Left lung (tissue), 4 donors: ENCODE measurements at regions not wholly inside any gene's neighbourhood (a gene's known extent, or its start where the extent isn't known, plus 50 kb on each side); places are given as distances from the start of the nearest gene placed in this dataset.
A peak's percentile ranks its signal among the peaks of the same experiment; 100 is the strongest.

Experiments used
- ATAC-seq: fragments of 200-7000 bp; cut with Tn5 transposase; one replicate; pipeline ENCODE4 v1.9.1; 2020; ENCODE audit warnings: moderate library complexity
- DNase-seq, 4 donors: peaks; one replicate each; pipeline ENCODE4 v3.0.0-alpha.2; 2013 to 2020
- H3K27ac ChIP-seq, 2 donors: fragments of 200-600 bp; sonication (generic) in 1 of 2; one replicate each; pipeline versions ENCODE4 v1.5.0 to v1.8.0; 2020 to 2021
- H3K27me3 ChIP-seq, 2 donors: fragments of 200-600 bp; sonication (generic) in 1 of 2; one replicate each; pipeline versions ENCODE4 v1.5.0 to v1.8.0; 2020 to 2021
- H3K36me3 ChIP-seq, 2 donors: fragments of 200-600 bp; sonication (generic) in 1 of 2; one replicate each; pipeline versions ENCODE4 v1.5.0 to v1.8.0; 2020 to 2021
- H3K4me1 ChIP-seq, 2 donors: fragments of 200-600 bp; one replicate each; pipeline ENCODE4 v1.8.0; 2021
- H3K4me3 ChIP-seq, 2 donors: fragments of 200-600 bp; sonication (generic) in 1 of 2; one replicate each; pipeline versions ENCODE4 v1.5.0 to v1.8.0; 2020 to 2021; ENCODE audit warnings: mild to moderate bottlenecking in 1 of 2
- H3K9me3 ChIP-seq, 2 donors: fragments of 200-600 bp; sonication (generic) in 1 of 2; one replicate each; pipeline versions ENCODE4 v1.5.0 to v1.8.0; 2020 to 2021
- intact Hi-C, 2 donors: fragments of 100-400 bp; cut with DNase I; formaldehyde crosslinking; loops; one replicate each; pipeline versions ENCODE4 v1.11.2 to v1.14.2; 2022
- TF ChIP-seq, protein P1 (sequence below), 2 donors: fragments of 200-600 bp; sonication (generic) in 1 of 2; IDR thresholded peaks; one replicate each; pipeline versions ENCODE4 v1.5.0 to v1.8.0; 2021; ENCODE audit warnings: antibody characterized with exemption in 2 of 2
- donor health status: DM: no; HTN: yes; CAD: no.
- donor health status: DM: no; HTN: no; CAD: no.

DNA sequence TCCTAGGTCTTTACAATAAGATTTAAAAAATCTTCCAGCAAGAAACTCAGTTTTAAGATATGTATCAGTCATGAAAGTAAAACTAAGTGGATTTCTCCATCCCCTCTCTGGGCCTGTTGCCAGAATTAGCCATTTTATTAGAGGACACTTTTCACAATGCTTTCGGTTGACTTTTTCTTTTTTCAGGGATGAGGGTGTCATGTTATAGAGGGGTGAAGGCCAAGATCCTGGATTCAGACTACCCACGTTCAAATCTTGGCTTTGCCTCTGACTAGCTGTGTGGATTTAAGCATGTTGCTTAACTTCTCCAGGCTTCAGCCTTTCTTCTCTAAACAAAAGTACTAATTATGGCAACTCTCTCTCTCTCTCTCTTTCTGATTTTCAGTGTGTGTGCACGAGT is 111.7 kb upstream of the COX10 start:
- no peak overlapping the region for H3K4me3 ChIP-seq
- ATAC-seq = no peak
- intact Hi-C loops = no loop called here
- no peaks in the 10 kb centered on the region for H3K27me3 ChIP-seq
- no peaks in the 10 kb centered on the region for H3K36me3 ChIP-seq
- no peaks in the 10 kb centered on the region for H3K4me1 ChIP-seq
- TF ChIP-seq, protein P1, sequence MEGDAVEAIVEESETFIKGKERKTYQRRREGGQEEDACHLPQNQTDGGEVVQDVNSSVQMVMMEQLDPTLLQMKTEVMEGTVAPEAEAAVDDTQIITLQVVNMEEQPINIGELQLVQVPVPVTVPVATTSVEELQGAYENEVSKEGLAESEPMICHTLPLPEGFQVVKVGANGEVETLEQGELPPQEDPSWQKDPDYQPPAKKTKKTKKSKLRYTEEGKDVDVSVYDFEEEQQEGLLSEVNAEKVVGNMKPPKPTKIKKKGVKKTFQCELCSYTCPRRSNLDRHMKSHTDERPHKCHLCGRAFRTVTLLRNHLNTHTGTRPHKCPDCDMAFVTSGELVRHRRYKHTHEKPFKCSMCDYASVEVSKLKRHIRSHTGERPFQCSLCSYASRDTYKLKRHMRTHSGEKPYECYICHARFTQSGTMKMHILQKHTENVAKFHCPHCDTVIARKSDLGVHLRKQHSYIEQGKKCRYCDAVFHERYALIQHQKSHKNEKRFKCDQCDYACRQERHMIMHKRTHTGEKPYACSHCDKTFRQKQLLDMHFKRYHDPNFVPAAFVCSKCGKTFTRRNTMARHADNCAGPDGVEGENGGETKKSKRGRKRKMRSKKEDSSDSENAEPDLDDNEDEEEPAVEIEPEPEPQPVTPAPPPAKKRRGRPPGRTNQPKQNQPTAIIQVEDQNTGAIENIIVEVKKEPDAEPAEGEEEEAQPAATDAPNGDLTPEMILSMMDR (IDR thresholded peaks at IDR 0.05) = no peak
- peak in 2 of 4 donors; percentile 22 to 50 for DNase-seq
- no peak overlapping the region for H3K27ac ChIP-seq
- no peaks in the 10 kb centered on the region for H3K9me3 ChIP-seq

DNA sequence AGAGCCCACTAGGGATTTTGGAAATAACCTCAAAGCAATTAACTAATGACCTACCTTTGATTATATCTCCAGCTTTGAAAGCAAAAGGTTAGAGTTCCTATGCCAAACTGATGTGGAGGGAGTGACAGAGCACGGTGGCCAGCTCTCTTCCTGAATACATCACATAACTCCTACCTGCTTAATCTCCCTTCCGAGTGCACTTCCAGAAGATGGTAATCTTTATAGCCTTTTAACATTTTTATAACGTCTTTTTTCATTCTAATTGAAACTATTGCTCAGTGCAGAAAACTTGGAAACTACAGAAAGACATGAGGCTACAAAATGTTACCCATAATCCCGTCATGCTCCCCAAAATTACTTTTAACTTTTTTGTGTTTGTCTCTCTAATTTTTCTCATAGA is 110.5 kb upstream of the COX10 start:
- Histone ChIP-seq H3K4me1 (no peaks in the 10 kb centered on the region), H3K4me3 (no peak overlapping the region), H3K9me3 (no peaks in the 10 kb centered on the region), H3K36me3 (no peaks in the 10 kb centered on the region), H3K27me3 (no peaks in the 10 kb centered on the region), H3K27ac (no peak overlapping the region)
- no peak for DNase-seq
- intact Hi-C loops = no loop called here
- no peak for ATAC-seq
- TF ChIP-seq, protein P1 (IDR thresholded peaks at IDR 0.05) = no peak

DNA sequence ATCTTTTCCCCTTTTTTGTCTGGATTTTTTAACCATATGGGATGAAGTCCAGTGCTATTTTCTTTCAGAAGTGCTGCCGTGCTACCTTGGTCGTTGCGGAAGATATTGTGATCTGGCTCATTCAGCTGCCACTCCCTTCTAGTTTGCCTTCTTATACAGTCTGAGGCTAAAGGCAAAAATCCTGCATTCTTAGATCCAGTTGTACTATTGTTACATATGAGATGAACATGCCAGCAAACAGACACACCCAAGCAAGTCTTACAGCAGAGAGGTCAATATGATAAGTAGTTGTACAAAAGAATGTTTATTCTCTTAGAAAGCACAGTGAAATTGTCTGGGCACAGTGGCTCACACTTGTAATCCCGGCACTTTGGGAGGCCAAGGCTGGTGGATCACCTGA is 108.0 kb upstream of the COX10 start:
- H3K27me3 ChIP-seq = no peaks in the 10 kb centered on the region
- intact Hi-C loops = no loop called here
- H3K9me3 ChIP-seq = no peaks in the 10 kb centered on the region
- TF ChIP-seq, protein P1 (IDR thresholded peaks at IDR 0.05) = no peak
- no peak for DNase-seq
- no peaks in the 10 kb centered on the region for H3K36me3 ChIP-seq
- ATAC-seq = no peak
- no peak overlapping the region for H3K4me3 ChIP-seq
- no peaks in the 10 kb centered on the region for H3K4me1 ChIP-seq
- H3K27ac ChIP-seq = no peak overlapping the region

DNA sequence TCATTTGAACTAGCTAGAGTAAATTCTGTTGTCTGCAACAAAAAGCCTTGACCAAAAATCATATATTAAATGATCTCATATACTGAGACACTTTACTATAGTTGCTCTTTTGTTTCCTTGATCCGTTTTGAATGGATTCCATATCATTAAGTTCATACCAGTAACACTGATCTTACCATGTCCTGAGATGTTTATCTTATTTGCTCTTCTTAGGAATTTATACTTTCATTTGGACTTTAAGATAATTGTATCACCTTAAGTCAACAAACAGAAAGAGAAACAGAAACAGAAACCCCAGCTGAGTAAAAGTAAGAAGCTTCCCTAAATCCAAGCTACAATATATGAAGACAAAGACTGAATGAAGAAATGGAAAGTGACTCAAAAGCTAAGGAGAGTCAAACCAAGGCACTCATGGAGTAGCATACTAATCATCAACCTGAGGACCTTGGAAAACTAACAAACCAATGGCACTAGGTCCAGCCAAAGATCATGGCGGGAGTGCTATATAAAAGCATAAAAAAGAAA is 106.5 kb upstream of the COX10 start:
- Histone ChIP-seq H3K9me3 (no peaks in the 10 kb centered on the region), H3K4me1 (no peaks in the 10 kb centered on the region), H3K27me3 (no peaks in the 10 kb centered on the region), H3K4me3 (no peak overlapping the region), H3K36me3 (no peaks in the 10 kb centered on the region), H3K27ac (no peak overlapping the region)
- intact Hi-C loops = no loop called here
- ATAC-seq (no peak), DNase-seq (no peak)
- TF ChIP-seq, protein P1 (IDR thresholded peaks at IDR 0.05) = no peak

DNA sequence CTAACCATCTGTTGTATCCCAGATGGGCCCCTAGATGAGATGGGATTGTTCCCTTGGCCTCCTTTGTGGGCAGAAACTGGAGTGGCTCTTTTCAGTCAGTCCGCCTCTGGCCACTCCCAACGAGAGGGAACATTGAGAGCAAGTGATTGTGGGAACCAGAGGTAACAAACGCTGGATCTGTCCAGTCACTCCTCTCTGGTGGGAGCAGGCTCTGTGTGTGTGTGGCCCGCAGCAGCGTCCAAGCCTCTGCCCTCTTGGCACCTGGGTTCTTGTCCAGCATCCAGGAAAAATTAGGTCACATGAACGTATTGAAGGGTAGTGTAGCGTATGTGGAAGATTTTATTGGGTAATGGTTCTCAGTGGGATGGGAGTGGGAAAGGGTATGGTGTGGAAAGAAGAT is 101.9 kb upstream of the COX10 start:
- H3K27ac ChIP-seq = no peak overlapping the region
- no peaks in the 10 kb centered on the region for H3K4me1 ChIP-seq
- no peak for ATAC-seq
- H3K4me3 ChIP-seq = no peak overlapping the region
- H3K36me3 ChIP-seq = no peaks in the 10 kb centered on the region
- no peak for DNase-seq
- intact Hi-C loops = no loop called here
- TF ChIP-seq, protein P1 (IDR thresholded peaks at IDR 0.05) = no peak
- no peaks in the 10 kb centered on the region for H3K27me3 ChIP-seq
- no peaks in the 10 kb centered on the region for H3K9me3 ChIP-seq
